ENCODE measurements at regions not wholly inside any gene's neighbourhood (a gene's known extent, or its start where the extent isn't known, plus 50 kb on each side); places are given as distances from the start of the nearest gene placed in this dataset.
"Not testable (repeated sequence)": the region's sequence is repeated elsewhere in the genome, so short reads cannot be mapped to it uniquely, and the experiment has no call there.

GRCh38 chr1:146416642-146417041 lies 187.8 kb upstream of the NOTCH2NLA start:
- TF ChIP-seq, protein P1, sequence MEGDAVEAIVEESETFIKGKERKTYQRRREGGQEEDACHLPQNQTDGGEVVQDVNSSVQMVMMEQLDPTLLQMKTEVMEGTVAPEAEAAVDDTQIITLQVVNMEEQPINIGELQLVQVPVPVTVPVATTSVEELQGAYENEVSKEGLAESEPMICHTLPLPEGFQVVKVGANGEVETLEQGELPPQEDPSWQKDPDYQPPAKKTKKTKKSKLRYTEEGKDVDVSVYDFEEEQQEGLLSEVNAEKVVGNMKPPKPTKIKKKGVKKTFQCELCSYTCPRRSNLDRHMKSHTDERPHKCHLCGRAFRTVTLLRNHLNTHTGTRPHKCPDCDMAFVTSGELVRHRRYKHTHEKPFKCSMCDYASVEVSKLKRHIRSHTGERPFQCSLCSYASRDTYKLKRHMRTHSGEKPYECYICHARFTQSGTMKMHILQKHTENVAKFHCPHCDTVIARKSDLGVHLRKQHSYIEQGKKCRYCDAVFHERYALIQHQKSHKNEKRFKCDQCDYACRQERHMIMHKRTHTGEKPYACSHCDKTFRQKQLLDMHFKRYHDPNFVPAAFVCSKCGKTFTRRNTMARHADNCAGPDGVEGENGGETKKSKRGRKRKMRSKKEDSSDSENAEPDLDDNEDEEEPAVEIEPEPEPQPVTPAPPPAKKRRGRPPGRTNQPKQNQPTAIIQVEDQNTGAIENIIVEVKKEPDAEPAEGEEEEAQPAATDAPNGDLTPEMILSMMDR (IDR thresholded peaks at IDR 0.05), result not testable (repeated sequence)
- not testable (repeated sequence) for TF ChIP-seq EZH2 (IDR thresholded peaks at IDR 0.05; ENCODE audit: borderline replicate concordance, insufficient read depth, low read depth, low read length, poor library complexity, severe bottlenecking)

All from B cell (primary cell).